GM13976 (cell line): ENCODE measurements at regions not wholly inside any gene's neighbourhood (a gene's known extent, or its start where the extent isn't known, plus 50 kb on each side); places are given as distances from the start of the nearest gene placed in this dataset.

Experiments used
- DNase-seq: peaks from one replicate; pipeline ENCODE4 v3.0.0; 2012; ENCODE audit warnings: low spot score
- in situ Hi-C: fragments of 300-500 bp; cut with MboI; formaldehyde crosslinking; loops from one replicate; pipeline ENCODE4 v1.12.0; 2022; ENCODE audit warnings: low sequenced_read_pairs, mixed read lengths, inconsistent platforms; ENCODE audit not compliant: unreplicated experiment
- TF ChIP-seq, protein P1 (sequence below): IDR thresholded peaks from 2 replicates; pipeline ENCODE4 v1.5.1; 2012; ENCODE audit warnings: borderline replicate concordance, mild to moderate bottlenecking; ENCODE audit not compliant: insufficient read depth; ENCODE audit errors: extremely low read depth, missing control alignments, control extremely low read depth

GRCh38 chr3:146948985-146949384 is 343.8 kb upstream of the PLSCR5 start:
- TF ChIP-seq, protein P1, sequence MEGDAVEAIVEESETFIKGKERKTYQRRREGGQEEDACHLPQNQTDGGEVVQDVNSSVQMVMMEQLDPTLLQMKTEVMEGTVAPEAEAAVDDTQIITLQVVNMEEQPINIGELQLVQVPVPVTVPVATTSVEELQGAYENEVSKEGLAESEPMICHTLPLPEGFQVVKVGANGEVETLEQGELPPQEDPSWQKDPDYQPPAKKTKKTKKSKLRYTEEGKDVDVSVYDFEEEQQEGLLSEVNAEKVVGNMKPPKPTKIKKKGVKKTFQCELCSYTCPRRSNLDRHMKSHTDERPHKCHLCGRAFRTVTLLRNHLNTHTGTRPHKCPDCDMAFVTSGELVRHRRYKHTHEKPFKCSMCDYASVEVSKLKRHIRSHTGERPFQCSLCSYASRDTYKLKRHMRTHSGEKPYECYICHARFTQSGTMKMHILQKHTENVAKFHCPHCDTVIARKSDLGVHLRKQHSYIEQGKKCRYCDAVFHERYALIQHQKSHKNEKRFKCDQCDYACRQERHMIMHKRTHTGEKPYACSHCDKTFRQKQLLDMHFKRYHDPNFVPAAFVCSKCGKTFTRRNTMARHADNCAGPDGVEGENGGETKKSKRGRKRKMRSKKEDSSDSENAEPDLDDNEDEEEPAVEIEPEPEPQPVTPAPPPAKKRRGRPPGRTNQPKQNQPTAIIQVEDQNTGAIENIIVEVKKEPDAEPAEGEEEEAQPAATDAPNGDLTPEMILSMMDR = no peak
- in situ Hi-C loops = no loop called here
- no peak for DNase-seq

GRCh38 chr3:146948186-146948585 is 343.0 kb upstream of the PLSCR5 start:
- TF ChIP-seq, protein P1 = no peak
- no peak for DNase-seq
- in situ Hi-C loops = no loop called here

DNA sequence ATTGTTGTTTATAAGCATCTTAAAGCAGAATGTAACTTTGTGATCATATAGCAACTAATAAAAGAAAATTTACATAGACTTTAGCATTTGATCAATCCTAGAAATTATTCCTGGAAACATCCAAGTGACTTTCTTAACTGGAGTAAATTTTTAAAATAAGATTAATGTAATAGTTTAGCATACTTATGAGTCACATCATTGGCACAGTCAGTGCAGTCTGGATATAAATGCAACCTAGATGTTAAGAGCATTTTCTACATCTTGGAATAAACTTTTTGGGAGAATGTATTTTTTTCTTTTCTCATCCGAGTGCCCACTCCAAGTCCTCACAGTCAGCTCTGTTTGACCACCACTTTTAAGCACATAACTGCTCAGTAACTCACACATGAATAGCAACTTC is 324.6 kb upstream of the PLSCR5 start:
- in situ Hi-C loops = no loop called here
- TF ChIP-seq, protein P1 = no peak
- no peak for DNase-seq

DNA sequence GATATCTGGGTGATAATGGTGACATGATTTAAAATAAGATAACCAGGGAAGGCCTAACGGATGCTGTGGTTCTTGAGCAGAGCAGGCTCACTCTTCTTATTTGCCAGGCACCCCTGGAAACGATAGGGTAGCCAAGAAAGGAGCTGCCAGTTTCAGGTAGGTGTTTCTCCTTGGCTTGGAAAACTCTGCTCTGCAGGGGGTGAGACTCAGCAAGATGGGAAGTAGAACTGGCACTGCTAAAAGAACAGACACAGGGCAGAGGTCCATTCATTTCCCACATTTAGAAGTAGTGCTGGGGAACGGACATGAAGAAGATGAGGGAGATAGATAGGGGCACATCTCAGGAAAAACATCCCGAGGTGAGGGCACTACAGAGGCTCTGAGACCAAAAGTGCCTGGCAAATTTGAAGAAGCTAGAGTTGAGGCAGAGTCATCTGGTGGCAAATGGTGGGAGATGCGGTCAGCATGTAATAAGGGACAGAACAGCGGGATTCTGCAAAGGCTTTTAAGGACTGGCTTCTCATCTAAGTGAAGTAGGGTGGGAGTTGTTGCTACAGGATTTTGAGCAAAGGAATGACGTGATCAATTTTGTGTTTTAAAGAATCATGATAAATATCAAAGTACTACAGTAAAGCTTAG is 323.4 kb upstream of the PLSCR5 start:
- TF ChIP-seq, protein P1 = no peak
- no peak for DNase-seq
- in situ Hi-C loops = no loop called here

GRCh38 chr3:146921693-146922092 is 316.5 kb upstream of the PLSCR5 start:
- TF ChIP-seq, protein P1 = no peak
- in situ Hi-C loops = no loop called here
- no peak for DNase-seq

DNA sequence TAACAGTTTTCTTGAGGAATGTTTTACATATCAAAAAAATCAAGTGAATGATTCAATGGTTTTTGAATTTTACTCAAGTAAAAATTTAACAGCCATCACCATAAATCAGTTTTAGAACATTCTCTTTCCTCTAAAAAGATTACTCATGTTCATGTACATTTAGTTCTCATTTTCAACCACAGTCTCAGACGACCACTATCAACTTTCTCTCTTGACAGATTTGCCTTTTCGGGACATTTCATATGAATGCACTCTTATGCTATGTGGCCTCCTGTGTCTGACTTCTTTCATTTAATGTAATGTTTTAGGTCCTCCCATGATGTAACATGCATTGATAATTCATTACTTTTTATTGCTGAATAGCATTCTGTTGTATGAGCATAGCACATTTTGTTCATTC is 309.3 kb upstream of the PLSCR5 start:
- no peak for DNase-seq
- TF ChIP-seq, protein P1 = no peak
- in situ Hi-C loops = no loop called here
